Amniotic epithelial cell (primary cell): ENCODE measurements at regions not wholly inside any gene's neighbourhood (a gene's known extent, or its start where the extent isn't known, plus 50 kb on each side); places are given as distances from the start of the nearest gene placed in this dataset.
"Not testable (repeated sequence)": the region's sequence is repeated elsewhere in the genome, so short reads cannot be mapped to it uniquely, and the experiment has no call there.

Source experiments
- DNase-seq: peaks from one replicate; pipeline ENCODE4 v3.0.0-alpha.2; 2010; ENCODE audit warnings: low read depth

- DNase-seq, result peak; percentile 68
These were observed 152.4 kb downstream of the THBS2 start for GRCh38 chr6:169101036-169101805.

- DNase-seq, result peak; percentile 74
These were observed 154.0 kb downstream of the THBS2 start for GRCh38 chr6:169099411-169100202.

- not testable (repeated sequence) for DNase-seq
These were observed 155.0 kb downstream of the THBS2 start for GRCh38 chr6:169098651-169099050.

- DNase-seq, result peak; percentile 17
These were observed 155.5 kb downstream of the THBS2 start for GRCh38 chr6:169098116-169098515.

GRCh38 chr6:169097381-169097959 is 156.2 kb downstream of the THBS2 start:
- DNase-seq, result peak; percentile 100

GRCh38 chr6:169096388-169096787 is 157.3 kb downstream of the THBS2 start:
- DNase-seq, result peak; percentile 9

GRCh38 chr6:169095153-169095552 is 158.5 kb downstream of the THBS2 start:
- DNase-seq, result no peak

- DNase-seq, result no peak
These were observed 159.1 kb downstream of the THBS2 start for GRCh38 chr6:169094552-169094950.

GRCh38 chr6:169093770-169094551 is 159.7 kb downstream of the THBS2 start:
- DNase-seq, result no peak

- DNase-seq, result no peak
These were observed 160.5 kb downstream of the THBS2 start for GRCh38 chr6:169093066-169093723.

GRCh38 chr6:169092375-169092774 is 161.3 kb downstream of the THBS2 start:
- DNase-seq, result peak; percentile 59

- DNase-seq, result not testable (repeated sequence)
These were observed 163.0 kb downstream of the THBS2 start for GRCh38 chr6:169090514-169091127.

GRCh38 chr6:169088762-169089161 is 164.9 kb downstream of the THBS2 start:
- no peak for DNase-seq

- peak; percentile 14 for DNase-seq
These were observed 166.1 kb downstream of the THBS2 start for GRCh38 chr6:169087443-169088041.

- DNase-seq, result not testable (repeated sequence)
These were observed 167.0 kb downstream of the THBS2 start for GRCh38 chr6:169086616-169087015.

- DNase-seq, result peak; percentile 36
These were observed 167.6 kb downstream of the THBS2 start for GRCh38 chr6:169086020-169086419.

GRCh38 chr6:169085466-169085865 is 168.2 kb downstream of the THBS2 start:
- DNase-seq, result no peak

GRCh38 chr6:169084557-169084956 is 169.1 kb downstream of the THBS2 start:
- DNase-seq, result not testable (repeated sequence)

- DNase-seq, result no peak
These were observed 169.6 kb downstream of the THBS2 start for GRCh38 chr6:169084067-169084466.

GRCh38 chr6:169083508-169083874 is 170.2 kb downstream of the THBS2 start:
- DNase-seq, result no peak
